ENCODE measurements at regions not wholly inside any gene's neighbourhood (a gene's known extent, or its start where the extent isn't known, plus 50 kb on each side); places are given as distances from the start of the nearest gene placed in this dataset.
A peak's percentile ranks its signal among the peaks of the same experiment; 100 is the strongest.

DNA sequence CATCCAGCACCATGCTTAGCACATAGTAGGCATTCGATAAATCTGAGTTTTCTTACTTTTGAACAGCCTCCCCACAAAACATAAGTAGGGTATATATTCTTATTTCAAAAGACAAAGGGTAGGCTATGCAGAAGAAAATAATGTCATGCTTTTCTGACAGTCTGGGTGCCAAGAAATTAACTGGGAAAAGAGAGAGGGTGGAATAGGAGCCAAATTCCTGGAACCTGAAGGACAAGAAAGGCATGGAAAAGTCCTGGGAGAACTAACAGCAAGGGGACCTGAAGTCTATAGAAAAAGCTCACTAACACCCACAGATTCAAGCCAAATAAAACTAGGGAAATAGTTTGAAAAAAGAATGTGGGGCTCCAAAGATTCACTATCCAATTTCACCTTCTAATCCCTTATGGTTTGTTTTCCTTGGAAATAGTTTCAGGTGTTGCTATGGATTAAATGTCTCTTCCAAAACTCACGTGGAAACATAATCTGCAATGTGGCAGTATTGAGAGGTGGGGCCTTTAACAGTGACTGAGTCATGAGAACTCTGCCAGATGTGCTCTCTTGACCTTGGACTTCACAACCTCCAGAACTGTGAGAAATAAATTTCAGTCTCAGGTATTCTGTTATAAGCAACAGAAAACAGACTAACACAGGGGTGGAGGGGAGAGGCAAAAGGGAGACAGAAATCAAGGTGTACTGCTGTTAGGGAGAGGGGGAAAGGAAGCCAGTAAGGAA is 173.3 kb upstream of the ARHGEF9 start:
- TF ChIP-seq, protein P1, sequence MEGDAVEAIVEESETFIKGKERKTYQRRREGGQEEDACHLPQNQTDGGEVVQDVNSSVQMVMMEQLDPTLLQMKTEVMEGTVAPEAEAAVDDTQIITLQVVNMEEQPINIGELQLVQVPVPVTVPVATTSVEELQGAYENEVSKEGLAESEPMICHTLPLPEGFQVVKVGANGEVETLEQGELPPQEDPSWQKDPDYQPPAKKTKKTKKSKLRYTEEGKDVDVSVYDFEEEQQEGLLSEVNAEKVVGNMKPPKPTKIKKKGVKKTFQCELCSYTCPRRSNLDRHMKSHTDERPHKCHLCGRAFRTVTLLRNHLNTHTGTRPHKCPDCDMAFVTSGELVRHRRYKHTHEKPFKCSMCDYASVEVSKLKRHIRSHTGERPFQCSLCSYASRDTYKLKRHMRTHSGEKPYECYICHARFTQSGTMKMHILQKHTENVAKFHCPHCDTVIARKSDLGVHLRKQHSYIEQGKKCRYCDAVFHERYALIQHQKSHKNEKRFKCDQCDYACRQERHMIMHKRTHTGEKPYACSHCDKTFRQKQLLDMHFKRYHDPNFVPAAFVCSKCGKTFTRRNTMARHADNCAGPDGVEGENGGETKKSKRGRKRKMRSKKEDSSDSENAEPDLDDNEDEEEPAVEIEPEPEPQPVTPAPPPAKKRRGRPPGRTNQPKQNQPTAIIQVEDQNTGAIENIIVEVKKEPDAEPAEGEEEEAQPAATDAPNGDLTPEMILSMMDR (IDR thresholded peaks at IDR 0.05; ENCODE audit: insufficient read depth, low read depth, low read length, missing control alignments): no peak
- no peak for DNase-seq (ENCODE audit: low read depth)
- H3K4me3 ChIP-seq (ENCODE audit: low read depth, low read length): no peak overlapping the region

DNA sequence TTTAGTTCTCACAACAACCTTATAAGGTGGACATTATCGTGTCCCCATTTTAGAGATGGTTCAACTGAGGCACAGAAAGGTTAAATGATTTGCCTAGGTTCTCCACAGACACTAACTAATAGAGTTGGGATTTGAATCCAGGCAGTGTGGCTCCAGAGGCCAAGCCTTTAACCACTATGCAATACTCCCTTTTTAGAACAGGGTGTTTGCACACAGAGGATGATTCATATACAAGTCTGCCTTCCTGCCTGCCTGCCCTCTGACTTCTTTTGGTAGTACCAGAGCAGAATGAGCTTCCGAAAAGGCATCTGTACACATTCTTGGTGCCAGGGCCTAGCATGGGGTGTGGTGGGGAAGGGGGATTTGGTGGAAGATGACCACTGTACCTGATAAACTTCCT is 150.8 kb upstream of the ARHGEF9 start:
- no peak overlapping the region for H3K4me3 ChIP-seq (ENCODE audit: low read depth, low read length)
- DNase-seq (ENCODE audit: low read depth): no peak

DNA sequence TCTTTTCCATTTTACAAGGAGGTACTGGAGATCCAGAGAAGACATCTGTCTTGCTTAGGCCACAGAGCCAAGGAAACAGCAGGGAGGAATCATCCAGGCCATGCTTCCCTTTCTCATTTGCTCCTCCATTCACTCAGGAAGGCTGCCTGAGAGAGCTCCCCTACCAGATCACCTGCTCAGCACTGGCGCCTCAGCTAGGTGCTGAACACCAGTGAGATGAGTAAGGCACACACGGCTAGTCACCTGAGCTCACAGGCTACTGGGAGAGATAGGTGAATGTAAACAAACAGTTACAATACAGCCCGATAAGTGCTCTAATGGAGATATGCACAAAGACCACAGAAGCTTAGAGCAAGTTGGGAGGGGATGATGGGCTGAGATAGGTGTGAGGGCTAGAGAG is 149.8 kb upstream of the ARHGEF9 start:
- no peak for DNase-seq (ENCODE audit: low read depth)
- H3K4me3 ChIP-seq (ENCODE audit: low read depth, low read length): no peak overlapping the region

More for the DNA sequence above, 150.8 kb upstream of the ARHGEF9 start:
- TF ChIP-seq, protein P1 (IDR thresholded peaks at IDR 0.05; ENCODE audit: insufficient read depth, low read depth, low read length, missing control alignments): no peak

DNA sequence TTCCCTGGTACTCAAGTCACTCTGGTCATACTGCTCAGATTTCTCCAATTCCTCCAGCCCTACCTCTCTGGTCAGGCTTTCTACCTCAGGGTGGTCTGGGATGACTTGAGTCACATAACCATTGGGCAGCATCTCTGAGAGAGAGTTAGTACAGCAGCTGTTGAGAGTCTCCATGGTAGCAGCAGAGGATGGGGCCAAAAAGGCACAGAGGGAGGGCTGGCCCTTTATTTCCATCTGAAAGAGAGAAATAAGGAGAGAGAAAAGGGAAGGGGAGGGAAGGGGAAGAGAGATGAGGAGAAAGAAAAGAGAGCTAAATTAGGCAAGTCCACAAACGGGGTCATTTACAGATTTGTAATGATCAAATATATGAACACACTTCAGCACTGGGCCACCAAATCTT is 149.1 kb upstream of the ARHGEF9 start:
- no peak for DNase-seq (ENCODE audit: low read depth)
- no peak overlapping the region for H3K4me3 ChIP-seq (ENCODE audit: low read depth, low read length)
- TF ChIP-seq, protein P1 (IDR thresholded peaks at IDR 0.05; ENCODE audit: insufficient read depth, low read depth, low read length, missing control alignments): no peak

More for the DNA sequence above, 149.8 kb upstream of the ARHGEF9 start:
- TF ChIP-seq, protein P1 (IDR thresholded peaks at IDR 0.05; ENCODE audit: insufficient read depth, low read depth, low read length, missing control alignments): no peak

DNA sequence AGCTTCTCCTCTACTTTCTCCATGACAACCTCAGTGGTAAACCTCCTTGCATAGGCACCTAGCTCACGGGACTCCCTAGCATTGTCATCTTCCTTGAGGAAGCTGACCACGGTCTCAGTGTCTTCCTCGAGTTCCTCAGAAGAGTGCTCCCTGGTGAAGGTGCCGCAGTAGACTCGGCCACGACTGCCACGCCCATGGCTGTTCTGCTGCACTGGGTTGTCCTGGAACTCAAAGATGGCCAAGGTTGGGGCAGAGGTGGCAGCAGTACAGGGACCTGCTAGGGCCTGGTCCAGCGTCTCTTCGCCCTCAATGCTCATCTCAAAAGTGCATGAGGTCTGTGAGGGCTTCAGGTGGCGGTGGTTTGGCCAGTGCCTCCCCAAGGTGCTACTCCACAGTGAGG is 147.9 kb upstream of the ARHGEF9 start:
- H3K4me3 ChIP-seq (ENCODE audit: low read depth, low read length): no peak overlapping the region
- no peak for DNase-seq (ENCODE audit: low read depth)
- TF ChIP-seq, protein P1 (IDR thresholded peaks at IDR 0.05; ENCODE audit: insufficient read depth, low read depth, low read length, missing control alignments): no peak

DNA sequence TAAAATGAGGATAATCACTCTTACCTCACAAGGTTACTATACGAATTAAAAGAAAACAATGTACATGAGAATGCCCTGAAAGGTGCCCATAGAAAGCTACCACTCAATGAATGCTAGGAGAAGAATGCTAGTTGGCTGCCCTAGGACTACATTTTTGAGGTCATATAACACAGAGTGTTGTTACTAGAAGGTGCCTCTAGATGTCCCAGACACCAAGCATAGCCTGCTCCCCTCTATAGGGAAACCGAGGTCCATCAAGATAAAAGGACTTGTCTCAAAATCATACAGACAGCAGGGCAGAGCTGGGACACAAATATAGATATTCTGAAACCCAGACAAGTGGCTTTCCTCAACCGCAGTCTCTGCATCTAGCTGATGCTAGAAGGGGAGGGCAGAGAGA is 147.0 kb upstream of the ARHGEF9 start:
- H3K4me3 ChIP-seq (ENCODE audit: low read depth, low read length): no peak overlapping the region
- TF ChIP-seq, protein P1 (IDR thresholded peaks at IDR 0.05; ENCODE audit: insufficient read depth, low read depth, low read length, missing control alignments): no peak
- DNase-seq (ENCODE audit: low read depth): no peak

DNA sequence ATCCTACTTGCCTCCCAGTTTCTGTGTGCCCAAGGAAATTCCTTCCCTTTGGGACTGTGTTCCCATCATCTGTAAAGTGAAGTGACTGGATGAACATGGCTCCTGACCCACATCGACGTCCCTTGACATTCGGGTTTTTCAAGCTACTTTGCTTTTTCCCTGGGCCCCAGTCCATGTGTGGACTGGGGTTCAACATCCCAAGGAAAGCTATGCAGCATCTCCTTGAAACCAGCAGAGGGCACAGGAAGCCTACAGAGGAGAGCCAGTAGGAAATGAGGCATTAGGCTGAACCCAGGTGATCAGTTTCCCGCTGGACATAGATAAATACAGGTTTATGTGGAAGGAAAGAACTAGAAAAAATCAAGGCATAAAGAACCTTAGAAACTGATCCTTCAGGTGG is 145.1 kb upstream of the ARHGEF9 start:
- TF ChIP-seq, protein P1 (IDR thresholded peaks at IDR 0.05; ENCODE audit: insufficient read depth, low read depth, low read length, missing control alignments): peak; percentile 8
- no peak overlapping the region for H3K4me3 ChIP-seq (ENCODE audit: low read depth, low read length)
- DNase-seq (ENCODE audit: low read depth): no peak
